ENCODE measurements at regions not wholly inside any gene's neighbourhood (a gene's known extent, or its start where the extent isn't known, plus 50 kb on each side); places are given as distances from the start of the nearest gene placed in this dataset.

- no peaks in the 10 kb centered on the region for H3K9me3 Mint-ChIP-seq
- no peaks in the 10 kb centered on the region for H3K36me3 Mint-ChIP-seq (ENCODE audit: low read depth)
- H3K27me3 Mint-ChIP-seq (ENCODE audit: low read depth): no peaks in the 10 kb centered on the region
- no peak for DNase-seq (ENCODE audit: low spot score)
- no peaks in the 10 kb centered on the region for H3K4me1 Mint-ChIP-seq (ENCODE audit: low read depth)
- no peak overlapping the region for H3K27ac Mint-ChIP-seq
- intact Hi-C loops (cut with micrococcal nuclease): no loop called here
- H3K4me3 Mint-ChIP-seq (ENCODE audit: low read depth): no peak overlapping the region
Measured at GRCh38 chr10:83952314-83952713, 187.0 kb upstream of the GHITM start.

- H3K36me3 Mint-ChIP-seq (ENCODE audit: low read depth): no peaks in the 10 kb centered on the region
- DNase-seq (ENCODE audit: low spot score): no peak
- no peaks in the 10 kb centered on the region for H3K9me3 Mint-ChIP-seq
- intact Hi-C loops (cut with micrococcal nuclease): no loop called here
- no peaks in the 10 kb centered on the region for H3K27me3 Mint-ChIP-seq (ENCODE audit: low read depth)
- H3K4me1 Mint-ChIP-seq (ENCODE audit: low read depth): no peaks in the 10 kb centered on the region
- H3K4me3 Mint-ChIP-seq (ENCODE audit: low read depth): no peak overlapping the region
- no peak overlapping the region for H3K27ac Mint-ChIP-seq
Measured at GRCh38 chr10:83953589-83953988, 185.7 kb upstream of the GHITM start.

GRCh38 chr10:83954193-83954799 is 185.0 kb upstream of the GHITM start:
- intact Hi-C loops (cut with micrococcal nuclease): no loop called here
- Mint-ChIP-seq H3K4me1 (ENCODE audit: low read depth) (no peaks in the 10 kb centered on the region), H3K36me3 (ENCODE audit: low read depth) (no peaks in the 10 kb centered on the region), H3K4me3 (ENCODE audit: low read depth) (no peak overlapping the region), H3K27me3 (ENCODE audit: low read depth) (no peaks in the 10 kb centered on the region), H3K9me3 (no peaks in the 10 kb centered on the region), H3K27ac (no peak overlapping the region)
- no peak for DNase-seq (ENCODE audit: low spot score)

- DNase-seq (ENCODE audit: low spot score): no peak
- Mint-ChIP-seq H3K9me3 (no peaks in the 10 kb centered on the region), H3K27ac (no peak overlapping the region), H3K27me3 (ENCODE audit: low read depth) (no peaks in the 10 kb centered on the region), H3K4me3 (ENCODE audit: low read depth) (no peak overlapping the region), H3K36me3 (ENCODE audit: low read depth) (no peaks in the 10 kb centered on the region), H3K4me1 (ENCODE audit: low read depth) (no peaks in the 10 kb centered on the region)
- intact Hi-C loops (cut with micrococcal nuclease): no loop called here
Measured at GRCh38 chr10:83955406-83955805, 183.9 kb upstream of the GHITM start.

- H3K4me1 Mint-ChIP-seq (ENCODE audit: low read depth): no peaks in the 10 kb centered on the region
- H3K9me3 Mint-ChIP-seq: no peaks in the 10 kb centered on the region
- intact Hi-C loops (cut with micrococcal nuclease): no loop called here
- no peak for DNase-seq (ENCODE audit: low spot score)
- no peak overlapping the region for H3K4me3 Mint-ChIP-seq (ENCODE audit: low read depth)
- H3K27ac Mint-ChIP-seq: no peak overlapping the region
- H3K27me3 Mint-ChIP-seq (ENCODE audit: low read depth): no peaks in the 10 kb centered on the region
- H3K36me3 Mint-ChIP-seq (ENCODE audit: low read depth): no peaks in the 10 kb centered on the region
Measured at GRCh38 chr10:83957168-83957947, 182.0 kb upstream of the GHITM start.

- H3K4me1 Mint-ChIP-seq (ENCODE audit: low read depth): no peaks in the 10 kb centered on the region
- no peak for DNase-seq (ENCODE audit: low spot score)
- no peaks in the 10 kb centered on the region for H3K36me3 Mint-ChIP-seq (ENCODE audit: low read depth)
- intact Hi-C loops (cut with micrococcal nuclease): no loop called here
- no peak overlapping the region for H3K4me3 Mint-ChIP-seq (ENCODE audit: low read depth)
- H3K9me3 Mint-ChIP-seq: no peaks in the 10 kb centered on the region
- H3K27ac Mint-ChIP-seq: no peak overlapping the region
- H3K27me3 Mint-ChIP-seq (ENCODE audit: low read depth): peaks cover 2% of the 10 kb centered on the region
Measured at GRCh38 chr10:83959328-83959727, 180.0 kb upstream of the GHITM start.

GRCh38 chr10:83960125-83960524 is 179.2 kb upstream of the GHITM start:
- H3K36me3 Mint-ChIP-seq (ENCODE audit: low read depth): no peaks in the 10 kb centered on the region
- no peaks in the 10 kb centered on the region for H3K4me1 Mint-ChIP-seq (ENCODE audit: low read depth)
- no peak for DNase-seq (ENCODE audit: low spot score)
- H3K27me3 Mint-ChIP-seq (ENCODE audit: low read depth): peaks cover 2% of the 10 kb centered on the region
- H3K27ac Mint-ChIP-seq: no peak overlapping the region
- intact Hi-C loops (cut with micrococcal nuclease): no loop called here
- H3K9me3 Mint-ChIP-seq: no peaks in the 10 kb centered on the region
- H3K4me3 Mint-ChIP-seq (ENCODE audit: low read depth): no peak overlapping the region

- Mint-ChIP-seq H3K27me3 (ENCODE audit: low read depth) (peaks cover 2% of the 10 kb centered on the region), H3K4me3 (ENCODE audit: low read depth) (no peak overlapping the region), H3K4me1 (ENCODE audit: low read depth) (no peaks in the 10 kb centered on the region), H3K36me3 (ENCODE audit: low read depth) (no peaks in the 10 kb centered on the region), H3K27ac (no peak overlapping the region), H3K9me3 (no peaks in the 10 kb centered on the region)
- DNase-seq (ENCODE audit: low spot score): no peak
- intact Hi-C loops (cut with micrococcal nuclease): no loop called here
Measured at GRCh38 chr10:83961620-83962019, 177.7 kb upstream of the GHITM start.

- Mint-ChIP-seq H3K9me3 (no peaks in the 10 kb centered on the region), H3K4me3 (ENCODE audit: low read depth) (no peak overlapping the region), H3K27ac (no peak overlapping the region), H3K36me3 (ENCODE audit: low read depth) (no peaks in the 10 kb centered on the region), H3K27me3 (ENCODE audit: low read depth) (peaks cover 2% of the 10 kb centered on the region), H3K4me1 (ENCODE audit: low read depth) (no peaks in the 10 kb centered on the region)
- intact Hi-C loops (cut with micrococcal nuclease): no loop called here
- DNase-seq (ENCODE audit: low spot score): no peak
Measured at GRCh38 chr10:83963446-83963845, 175.9 kb upstream of the GHITM start.

- Mint-ChIP-seq H3K27me3 (ENCODE audit: low read depth) (peaks cover 2% of the 10 kb centered on the region), H3K27ac (no peak overlapping the region), H3K9me3 (no peaks in the 10 kb centered on the region), H3K4me3 (ENCODE audit: low read depth) (no peak overlapping the region), H3K4me1 (ENCODE audit: low read depth) (no peaks in the 10 kb centered on the region), H3K36me3 (ENCODE audit: low read depth) (no peaks in the 10 kb centered on the region)
- DNase-seq (ENCODE audit: low spot score): no peak
- intact Hi-C loops (cut with micrococcal nuclease): no loop called here
Measured at GRCh38 chr10:83965473-83965872, 173.8 kb upstream of the GHITM start.

GRCh38 chr10:83968052-83968451 is 171.3 kb upstream of the GHITM start:
- intact Hi-C loops (cut with micrococcal nuclease): no loop called here
- Mint-ChIP-seq H3K27me3 (ENCODE audit: low read depth) (no peaks in the 10 kb centered on the region), H3K9me3 (no peaks in the 10 kb centered on the region), H3K4me3 (ENCODE audit: low read depth) (no peak overlapping the region), H3K4me1 (ENCODE audit: low read depth) (no peaks in the 10 kb centered on the region), H3K27ac (no peak overlapping the region), H3K36me3 (ENCODE audit: low read depth) (no peaks in the 10 kb centered on the region)
- DNase-seq (ENCODE audit: low spot score): no peak

- no peaks in the 10 kb centered on the region for H3K9me3 Mint-ChIP-seq
- no peaks in the 10 kb centered on the region for H3K27me3 Mint-ChIP-seq (ENCODE audit: low read depth)
- H3K27ac Mint-ChIP-seq: no peak overlapping the region
- H3K4me1 Mint-ChIP-seq (ENCODE audit: low read depth): no peaks in the 10 kb centered on the region
- intact Hi-C loops (cut with micrococcal nuclease): no loop called here
- no peak overlapping the region for H3K4me3 Mint-ChIP-seq (ENCODE audit: low read depth)
- no peaks in the 10 kb centered on the region for H3K36me3 Mint-ChIP-seq (ENCODE audit: low read depth)
- no peak for DNase-seq (ENCODE audit: low spot score)
Measured at GRCh38 chr10:83978681-83979383, 160.5 kb upstream of the GHITM start.

- no peaks in the 10 kb centered on the region for H3K36me3 Mint-ChIP-seq (ENCODE audit: low read depth)
- no peak for DNase-seq (ENCODE audit: low spot score)
- H3K27ac Mint-ChIP-seq: no peak overlapping the region
- no peak overlapping the region for H3K4me3 Mint-ChIP-seq (ENCODE audit: low read depth)
- no peaks in the 10 kb centered on the region for H3K27me3 Mint-ChIP-seq (ENCODE audit: low read depth)
- intact Hi-C loops (cut with micrococcal nuclease): no loop called here
- no peaks in the 10 kb centered on the region for H3K4me1 Mint-ChIP-seq (ENCODE audit: low read depth)
- no peaks in the 10 kb centered on the region for H3K9me3 Mint-ChIP-seq
Measured at GRCh38 chr10:83982812-83983211, 156.5 kb upstream of the GHITM start.
